HFFc6 (cell line): ENCODE measurements at regions not wholly inside any gene's neighbourhood (a gene's known extent, or its start where the extent isn't known, plus 50 kb on each side); places are given as distances from the start of the nearest gene placed in this dataset.

Source experiments
- DNase-seq: peaks from one replicate; pipeline ENCODE4 v3.0.0-alpha.2; 2018
- H3K27ac Mint-ChIP-seq: 2 replicates; pipeline ENCODE4 v1.8.0; 2020; ENCODE audit warnings: mild to moderate bottlenecking, mixed read lengths
- H3K27me3 Mint-ChIP-seq: 2 replicates; pipeline ENCODE4 v1.8.0; 2021; ENCODE audit warnings: mild to moderate bottlenecking, moderate library complexity, mixed read lengths; ENCODE audit not compliant: insufficient read depth
- H3K36me3 Mint-ChIP-seq: 2 replicates; pipeline ENCODE4 v1.8.0; 2021; ENCODE audit warnings: low read depth, mixed read lengths
- H3K4me1 Mint-ChIP-seq: 2 replicates; pipeline ENCODE4 v1.8.0; 2020; ENCODE audit warnings: low read depth, mixed read lengths
- H3K4me3 Mint-ChIP-seq: 2 replicates; pipeline ENCODE4 v1.8.0; 2020; ENCODE audit warnings: mild to moderate bottlenecking, moderate library complexity, mixed read lengths
- H3K9me3 Mint-ChIP-seq: 2 replicates; pipeline ENCODE4 v1.8.0; 2020; ENCODE audit warnings: mild to moderate bottlenecking, mixed read lengths
- TF ChIP-seq, protein P1 (sequence below): fragments of 200-600 bp; sonication (generic); IDR thresholded peaks from 2 replicates; pipeline ENCODE4 v1.5.0; 2021; ENCODE audit warnings: antibody characterized with exemption, mild to moderate bottlenecking

DNA sequence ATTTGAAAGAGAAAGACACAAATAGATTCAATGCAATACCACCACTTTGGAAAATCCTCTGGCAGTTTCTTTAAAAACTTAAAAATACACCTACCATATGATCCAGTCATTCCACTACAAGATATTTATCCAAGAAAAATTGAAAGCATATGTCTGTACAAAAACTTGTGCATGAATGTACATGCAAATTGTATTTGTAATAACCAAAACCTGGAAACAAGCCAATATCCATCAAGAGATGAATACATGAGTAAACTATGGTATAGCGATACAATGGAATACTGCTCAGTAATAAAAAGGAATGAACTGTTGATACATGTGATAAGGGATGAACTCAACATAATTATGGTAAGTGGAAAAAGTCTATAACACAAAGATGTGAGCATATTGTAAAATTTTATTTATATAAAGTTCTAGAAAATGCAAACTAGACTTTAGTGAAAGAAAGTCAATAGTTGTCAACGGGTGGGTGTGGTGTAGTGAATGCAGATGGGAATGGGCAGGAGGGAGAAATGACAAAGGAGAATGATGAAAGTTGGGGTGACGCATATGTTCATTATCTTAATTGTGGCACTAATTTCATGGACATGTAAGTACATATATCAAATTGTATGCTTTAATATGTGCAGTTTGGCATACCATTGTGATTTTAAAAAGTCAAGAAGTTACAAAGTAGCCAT lies 347.5 kb downstream of the SAMD5 start:
- H3K36me3 Mint-ChIP-seq = no peaks in the 10 kb centered on the region
- H3K4me3 Mint-ChIP-seq = no peak overlapping the region
- no peak overlapping the region for H3K27ac Mint-ChIP-seq
- H3K9me3 Mint-ChIP-seq = peaks cover 11% of the 10 kb centered on the region
- H3K4me1 Mint-ChIP-seq = no peaks in the 10 kb centered on the region
- DNase-seq = no peak
- TF ChIP-seq, protein P1, sequence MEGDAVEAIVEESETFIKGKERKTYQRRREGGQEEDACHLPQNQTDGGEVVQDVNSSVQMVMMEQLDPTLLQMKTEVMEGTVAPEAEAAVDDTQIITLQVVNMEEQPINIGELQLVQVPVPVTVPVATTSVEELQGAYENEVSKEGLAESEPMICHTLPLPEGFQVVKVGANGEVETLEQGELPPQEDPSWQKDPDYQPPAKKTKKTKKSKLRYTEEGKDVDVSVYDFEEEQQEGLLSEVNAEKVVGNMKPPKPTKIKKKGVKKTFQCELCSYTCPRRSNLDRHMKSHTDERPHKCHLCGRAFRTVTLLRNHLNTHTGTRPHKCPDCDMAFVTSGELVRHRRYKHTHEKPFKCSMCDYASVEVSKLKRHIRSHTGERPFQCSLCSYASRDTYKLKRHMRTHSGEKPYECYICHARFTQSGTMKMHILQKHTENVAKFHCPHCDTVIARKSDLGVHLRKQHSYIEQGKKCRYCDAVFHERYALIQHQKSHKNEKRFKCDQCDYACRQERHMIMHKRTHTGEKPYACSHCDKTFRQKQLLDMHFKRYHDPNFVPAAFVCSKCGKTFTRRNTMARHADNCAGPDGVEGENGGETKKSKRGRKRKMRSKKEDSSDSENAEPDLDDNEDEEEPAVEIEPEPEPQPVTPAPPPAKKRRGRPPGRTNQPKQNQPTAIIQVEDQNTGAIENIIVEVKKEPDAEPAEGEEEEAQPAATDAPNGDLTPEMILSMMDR = no peak
- no peaks in the 10 kb centered on the region; the same call in 1 of the 2 replicates for H3K27me3 Mint-ChIP-seq

DNA sequence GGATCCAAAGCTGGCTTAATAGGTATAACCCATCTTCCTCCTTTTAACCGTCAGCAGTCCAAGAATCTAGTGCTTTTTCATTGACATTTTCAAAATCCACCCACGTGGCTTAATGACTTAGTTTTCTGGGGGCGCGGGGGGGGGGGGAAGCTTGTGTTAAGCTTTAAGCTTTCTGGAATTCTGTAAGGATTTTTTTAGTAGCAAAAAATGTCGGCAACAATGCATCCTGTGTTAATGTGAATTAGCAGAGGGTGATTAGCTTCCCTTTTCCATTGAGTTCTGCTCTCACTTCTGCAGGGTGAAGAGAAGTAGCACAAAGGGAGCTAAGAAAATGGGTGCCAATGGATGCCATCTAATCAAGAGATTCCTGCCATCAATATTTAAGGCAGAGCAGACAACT lies 348.2 kb downstream of the SAMD5 start:
- no peaks in the 10 kb centered on the region; the same call in 1 of the 2 replicates for H3K27me3 Mint-ChIP-seq
- H3K36me3 Mint-ChIP-seq = no peaks in the 10 kb centered on the region
- no peak overlapping the region for H3K27ac Mint-ChIP-seq
- no peaks in the 10 kb centered on the region for H3K4me1 Mint-ChIP-seq
- peaks cover 15% of the 10 kb centered on the region for H3K9me3 Mint-ChIP-seq
- no peak overlapping the region for H3K4me3 Mint-ChIP-seq
- TF ChIP-seq, protein P1 = no peak
- DNase-seq = no peak

GRCh38 chr6:147858421-147858820 lies 349.9 kb downstream of the SAMD5 start:
- H3K4me3 Mint-ChIP-seq = no peak overlapping the region
- no peaks in the 10 kb centered on the region for H3K4me1 Mint-ChIP-seq
- H3K9me3 Mint-ChIP-seq = peaks cover 24% of the 10 kb centered on the region
- TF ChIP-seq, protein P1 = no peak
- no peaks in the 10 kb centered on the region for H3K36me3 Mint-ChIP-seq
- H3K27me3 Mint-ChIP-seq = no peaks in the 10 kb centered on the region; the same call in 1 of the 2 replicates
- H3K27ac Mint-ChIP-seq = no peak overlapping the region
- DNase-seq = no peak

- no peak for DNase-seq
- no peaks in the 10 kb centered on the region; the same call in 1 of the 2 replicates for H3K27me3 Mint-ChIP-seq
- no peaks in the 10 kb centered on the region for H3K36me3 Mint-ChIP-seq
- H3K9me3 Mint-ChIP-seq = peaks cover 24% of the 10 kb centered on the region
- no peak overlapping the region for H3K4me3 Mint-ChIP-seq
- no peak overlapping the region for H3K27ac Mint-ChIP-seq
- no peaks in the 10 kb centered on the region for H3K4me1 Mint-ChIP-seq
- TF ChIP-seq, protein P1 = no peak
Observed at GRCh38 chr6:147859071-147859470, 350.6 kb downstream of the SAMD5 start.

GRCh38 chr6:147861696-147862095 lies 353.2 kb downstream of the SAMD5 start:
- H3K4me3 Mint-ChIP-seq = no peak overlapping the region
- H3K9me3 Mint-ChIP-seq = peaks cover 24% of the 10 kb centered on the region
- no peaks in the 10 kb centered on the region; the same call in 1 of the 2 replicates for H3K27me3 Mint-ChIP-seq
- H3K4me1 Mint-ChIP-seq = no peaks in the 10 kb centered on the region
- DNase-seq = no peak
- no peaks in the 10 kb centered on the region for H3K36me3 Mint-ChIP-seq
- H3K27ac Mint-ChIP-seq = no peak overlapping the region
- TF ChIP-seq, protein P1 = no peak
